GM21723 (cell line): ENCODE measurements at regions not wholly inside any gene's neighbourhood (a gene's known extent, or its start where the extent isn't known, plus 50 kb on each side); places are given as distances from the start of the nearest gene placed in this dataset.

Experiments used
- ATAC-seq: cut with Tn5 transposase; IDR thresholded peaks from one replicate; pipeline ENCODE4 v1.9.1; 2021; ENCODE audit warnings: mild to moderate bottlenecking, moderate library complexity; ENCODE audit not compliant: unreplicated experiment

DNA sequence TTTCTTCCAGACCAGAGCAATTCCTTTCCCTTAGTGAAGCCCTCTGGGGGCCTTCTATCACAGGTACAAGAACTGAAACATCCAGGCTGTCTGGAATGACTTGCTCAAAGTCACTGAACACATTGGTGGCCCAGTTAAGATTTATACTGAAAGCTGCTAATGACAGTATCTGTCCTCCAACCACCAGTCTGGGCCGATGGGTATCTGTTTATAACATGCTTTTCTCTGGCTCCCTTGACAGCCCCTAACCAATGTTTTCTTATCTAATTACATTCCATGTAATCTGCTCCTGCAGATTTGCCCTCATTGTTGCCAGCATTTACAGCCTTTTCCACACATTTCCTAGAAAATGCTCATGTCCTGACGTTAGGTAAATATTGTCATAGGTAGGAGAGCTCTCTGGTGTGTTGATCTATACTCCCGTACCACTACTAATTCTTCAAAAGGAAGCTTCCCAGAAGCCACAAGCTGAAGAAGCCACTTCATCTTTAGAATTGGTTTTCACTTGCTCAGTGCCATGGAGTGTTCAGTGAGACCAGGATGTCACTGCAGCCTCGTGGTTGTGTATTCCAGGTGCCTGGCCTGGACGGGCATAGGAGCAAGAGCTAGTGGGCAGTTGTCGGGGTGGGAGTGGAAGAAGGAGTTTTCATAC, 163.9 kb downstream of the TSEN15 start:
- ATAC-seq: no peak

DNA sequence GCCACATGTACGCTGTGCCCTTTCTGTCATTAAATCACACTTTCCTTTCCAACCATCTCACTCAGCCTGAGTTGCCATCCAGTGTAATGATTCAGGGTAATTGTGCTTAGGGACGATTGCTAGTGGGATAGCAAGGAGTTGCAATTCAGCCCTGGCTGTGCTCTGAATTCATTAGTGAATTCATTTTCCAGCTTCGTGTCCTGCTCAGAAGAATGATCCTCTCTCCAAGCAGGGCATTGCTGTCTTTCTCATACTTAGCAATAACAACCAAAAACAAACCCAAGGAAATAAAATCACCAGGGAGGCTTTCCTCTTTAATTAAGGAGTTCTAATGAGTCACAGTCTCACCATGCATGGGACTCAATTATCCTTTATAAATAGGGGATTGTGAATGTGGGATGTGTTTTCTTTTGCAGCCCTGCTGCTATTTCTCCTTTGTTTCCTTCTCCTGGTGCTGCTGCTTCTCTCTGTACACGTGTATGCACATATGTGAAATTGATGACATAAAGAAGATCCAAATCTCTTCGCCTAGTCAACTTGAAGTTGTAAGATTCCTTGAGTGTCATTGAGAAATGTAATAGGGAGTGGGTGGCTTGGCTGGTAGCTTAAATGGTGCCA, 167.0 kb downstream of the TSEN15 start:
- no peak for ATAC-seq

DNA sequence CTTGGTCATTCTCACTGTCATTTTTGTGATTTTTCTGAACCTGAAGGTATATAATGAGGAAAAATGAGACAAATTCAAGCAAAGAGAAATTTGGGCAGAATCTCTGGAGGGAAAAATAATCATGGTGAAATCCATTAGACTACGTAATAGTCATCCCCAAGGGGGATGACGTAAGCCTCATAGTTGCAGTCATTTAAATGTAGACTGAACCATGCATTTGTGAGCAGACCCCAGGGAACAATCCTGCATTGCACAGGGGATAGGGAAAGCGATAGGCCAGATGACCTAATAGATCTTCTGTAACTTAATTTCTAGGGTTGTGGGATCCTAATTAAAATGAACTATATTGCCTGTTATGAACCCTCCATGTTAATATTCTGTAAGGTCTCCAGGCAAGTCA, 167.4 kb upstream of the C1orf21 start:
- no peak for ATAC-seq

DNA sequence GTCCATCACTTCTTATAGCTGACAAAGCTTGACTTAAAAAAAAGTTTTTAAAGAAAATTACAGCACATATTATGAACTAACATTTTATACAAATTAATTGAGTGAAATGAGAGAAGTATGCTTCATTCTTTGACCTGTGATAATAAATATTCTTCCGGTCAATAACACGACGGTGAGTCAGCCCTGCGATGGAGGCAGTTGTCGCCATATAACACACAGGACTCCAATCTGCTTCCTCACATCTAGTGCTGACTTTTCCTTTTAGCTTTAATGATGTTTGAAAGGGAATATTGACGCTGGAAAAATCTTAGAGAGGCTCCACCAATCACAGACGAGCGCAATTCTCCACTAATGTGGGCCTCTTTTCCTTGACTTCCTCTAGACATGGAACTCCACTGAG, 166.9 kb upstream of the C1orf21 start:
- no peak for ATAC-seq

DNA sequence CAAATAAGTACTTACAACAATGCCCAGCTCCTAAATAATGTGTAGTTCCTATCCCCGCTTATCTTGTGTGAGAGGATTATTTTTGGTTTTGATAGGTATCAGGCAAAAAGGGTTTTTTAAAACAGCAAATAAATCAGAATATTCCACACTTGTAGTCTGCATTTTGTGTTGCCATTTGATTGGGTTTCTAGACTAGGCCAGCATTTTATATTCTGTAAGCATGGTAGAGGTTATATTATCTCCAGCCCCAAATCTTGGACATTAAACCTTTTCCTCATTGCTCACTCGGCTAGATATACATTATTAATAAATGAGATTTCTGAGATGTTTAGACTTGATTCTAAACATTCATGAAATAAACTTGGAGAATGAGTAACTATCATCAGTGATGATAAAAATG, 165.7 kb upstream of the C1orf21 start:
- no peak for ATAC-seq

DNA sequence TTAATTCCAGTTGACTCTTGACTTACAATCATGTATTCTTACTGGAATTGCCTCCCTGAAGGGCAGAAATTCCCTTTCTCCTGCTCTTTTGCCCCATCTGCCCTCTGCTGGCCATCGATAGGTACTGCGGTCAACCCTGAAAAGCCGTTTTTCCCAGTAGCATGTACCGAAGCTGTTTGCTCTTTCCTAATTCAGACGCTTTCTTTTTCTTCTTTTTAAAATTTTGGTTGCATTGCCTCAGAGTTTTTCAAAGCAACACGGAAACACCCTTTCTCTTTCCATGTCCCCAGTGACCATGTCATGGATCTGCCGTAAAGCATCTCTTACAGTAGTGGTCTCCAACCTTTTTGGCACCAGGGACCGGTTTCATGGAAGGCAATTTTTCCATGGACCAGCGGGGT, 164.2 kb upstream of the C1orf21 start:
- no peak for ATAC-seq

DNA sequence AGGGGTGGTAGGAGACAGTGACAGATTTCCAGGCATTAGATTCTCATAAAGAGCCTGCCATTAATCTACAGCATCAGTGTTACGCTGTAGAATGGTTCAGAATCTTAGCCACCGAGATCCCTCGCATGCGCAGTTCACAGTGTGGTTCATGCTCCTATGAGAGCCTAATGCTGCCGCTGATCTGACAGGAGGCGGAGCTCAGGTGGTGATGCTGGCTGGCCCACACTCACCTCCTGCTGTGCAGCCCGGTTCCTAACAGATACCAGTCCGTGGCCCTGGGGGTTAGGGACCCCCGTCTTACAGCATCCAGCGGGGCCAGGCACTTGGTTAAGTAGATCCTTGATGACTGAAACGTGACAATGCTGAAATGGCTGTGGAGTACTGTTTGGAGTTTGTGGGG, 163.6 kb upstream of the C1orf21 start:
- ATAC-seq: no peak

DNA sequence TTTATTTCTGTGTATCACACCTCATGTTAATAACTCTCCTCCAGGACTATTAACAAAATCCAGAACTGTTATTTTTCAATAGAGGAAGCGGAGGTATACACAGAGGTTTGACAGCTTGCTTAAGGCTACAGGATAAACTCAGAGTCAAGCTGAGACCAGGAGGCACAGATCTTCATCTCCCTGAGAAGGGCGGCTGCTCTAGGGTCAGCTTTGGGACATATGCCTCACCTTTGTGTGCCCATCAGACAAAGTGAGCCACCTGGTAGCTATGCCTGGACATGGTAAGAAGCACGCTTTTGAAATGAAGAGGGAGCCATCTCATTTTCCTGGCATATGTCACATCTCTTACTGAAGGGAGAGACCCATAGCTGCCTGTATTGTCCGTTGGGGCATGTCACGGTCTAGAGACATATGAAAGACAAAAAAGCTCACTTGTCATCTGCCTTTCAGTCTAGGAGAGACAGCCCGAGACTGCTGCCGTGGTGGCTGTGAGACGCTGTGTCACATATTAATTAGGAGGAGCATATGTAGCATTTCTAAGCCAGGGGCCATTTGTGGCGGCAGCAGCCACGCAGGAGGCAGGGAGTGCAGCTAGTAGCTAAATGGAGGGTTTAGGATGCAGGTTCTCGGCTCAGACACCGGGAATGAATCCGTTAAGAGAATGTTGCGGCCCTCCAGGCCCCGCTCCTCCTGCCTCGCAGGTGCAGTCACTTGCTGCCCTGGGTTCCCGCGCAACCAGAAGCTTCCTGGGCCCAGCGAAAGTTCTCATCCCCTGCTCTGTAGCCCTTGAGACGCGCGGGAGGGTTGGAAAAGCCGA, 161.3 kb upstream of the C1orf21 start:
- no peak for ATAC-seq

DNA sequence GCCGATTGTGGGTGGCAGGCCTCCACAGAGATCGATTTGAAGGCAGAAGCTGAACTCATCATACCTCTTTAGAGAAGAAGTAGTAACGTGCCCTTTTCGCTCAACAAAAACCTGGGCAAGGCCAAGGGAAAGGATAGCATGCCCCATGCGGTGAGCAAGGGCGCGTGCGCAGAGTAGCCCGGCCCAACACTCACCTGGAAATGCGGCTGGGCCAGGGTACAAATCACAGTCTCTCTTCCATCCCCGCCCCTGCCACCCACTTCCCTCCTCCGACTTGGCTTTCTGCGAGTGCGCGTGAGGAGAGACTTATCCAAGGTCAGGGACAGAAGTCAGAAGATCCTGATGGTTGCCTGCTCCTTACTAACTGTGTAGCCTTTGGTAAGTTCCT, 160.7 kb upstream of the C1orf21 start:
- ATAC-seq: no peak

DNA sequence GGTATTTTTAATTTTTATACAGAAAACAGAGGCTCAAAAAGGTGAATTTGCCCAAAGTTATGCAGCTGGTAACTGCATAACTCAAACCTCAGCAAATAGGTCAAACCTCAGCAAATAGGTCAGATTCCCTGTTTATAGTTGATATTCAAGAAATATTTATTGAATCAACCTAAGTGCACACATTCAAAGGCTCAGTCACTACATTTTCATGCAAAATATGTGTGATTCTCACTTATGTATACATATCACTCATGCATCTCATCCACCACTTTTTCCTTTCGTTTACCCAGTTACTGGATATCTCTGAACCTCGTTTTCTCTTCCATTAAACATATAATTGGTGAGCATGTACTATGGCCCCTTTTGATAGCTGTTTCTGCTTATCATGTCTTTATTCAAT, 158.3 kb upstream of the C1orf21 start:
- no peak for ATAC-seq

DNA sequence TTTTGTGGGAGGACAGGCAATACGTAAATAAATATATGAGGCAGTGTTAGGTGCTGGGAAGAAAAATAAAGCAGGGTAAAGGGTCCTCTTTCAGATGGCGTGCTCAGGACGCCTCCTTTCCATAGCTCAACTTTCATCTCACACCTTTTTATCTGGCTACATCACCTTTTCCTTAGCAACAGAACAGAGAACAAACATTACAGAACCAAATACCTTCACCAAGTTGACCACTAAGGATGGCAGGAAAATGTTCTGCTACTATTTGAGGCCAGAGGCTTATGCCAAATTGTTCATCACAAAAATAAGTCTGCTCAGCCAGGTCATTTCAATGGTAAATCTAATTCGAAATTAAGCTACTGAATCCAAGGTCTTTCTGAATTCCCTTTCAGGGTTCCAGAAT, 149.2 kb upstream of the C1orf21 start:
- ATAC-seq: no peak

DNA sequence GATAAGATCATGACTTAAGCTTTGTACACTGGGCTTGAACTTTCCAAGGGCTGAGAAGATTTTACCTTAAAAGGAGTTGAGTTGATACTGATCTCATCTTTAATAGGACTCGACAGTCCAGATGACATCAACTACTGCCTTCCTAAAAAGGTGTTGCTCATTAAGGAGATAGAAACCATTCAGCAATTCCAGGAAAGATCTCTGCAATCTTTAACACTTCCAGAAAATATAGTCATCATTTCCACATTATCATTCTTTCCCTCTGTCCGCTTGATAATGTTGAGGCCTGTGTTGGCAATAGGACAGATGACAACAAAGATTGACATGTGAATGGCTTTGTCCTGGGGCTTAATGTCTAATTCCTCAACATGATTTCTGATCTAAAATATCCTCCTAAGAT, 145.4 kb upstream of the C1orf21 start:
- ATAC-seq: no peak

DNA sequence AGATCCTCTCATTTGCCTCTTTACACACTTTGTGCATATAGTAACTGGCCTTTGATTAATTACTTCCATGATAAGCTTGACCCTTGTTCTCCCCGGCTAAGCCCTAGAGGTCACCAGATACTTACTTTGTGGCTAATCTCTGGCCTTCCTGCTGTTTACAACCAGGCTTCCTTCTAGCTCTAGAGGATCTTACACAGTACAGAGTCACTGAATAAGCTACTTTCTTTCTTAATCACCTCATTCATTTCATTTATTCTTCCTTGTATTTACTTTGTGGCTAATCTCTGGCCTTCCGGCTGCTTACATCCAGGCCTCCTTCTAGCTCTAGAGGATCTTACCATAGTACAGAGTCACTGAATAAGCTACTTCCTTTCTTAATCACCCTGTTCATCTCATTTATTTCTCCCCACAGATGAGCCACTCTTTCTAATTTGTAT, 144.3 kb upstream of the C1orf21 start:
- ATAC-seq: no peak

DNA sequence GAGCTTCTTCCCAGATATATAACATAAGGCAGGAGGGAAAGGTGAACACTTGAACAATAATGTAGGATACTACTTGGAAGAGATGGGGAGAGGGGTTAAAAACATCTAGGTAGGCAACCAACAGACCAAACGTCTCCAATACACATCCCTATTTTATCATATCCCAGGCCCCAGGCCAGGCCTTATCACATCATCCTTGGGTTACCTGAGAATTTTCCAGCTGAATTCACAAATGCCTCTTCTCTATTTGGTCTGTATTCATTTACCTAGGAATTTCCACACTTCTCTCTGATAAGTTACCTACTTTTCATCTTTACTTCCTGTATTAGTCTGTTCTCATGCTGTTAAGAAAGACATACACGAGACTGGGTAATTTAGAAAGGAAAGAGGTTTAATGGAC, 141.9 kb upstream of the C1orf21 start:
- ATAC-seq: no peak

DNA sequence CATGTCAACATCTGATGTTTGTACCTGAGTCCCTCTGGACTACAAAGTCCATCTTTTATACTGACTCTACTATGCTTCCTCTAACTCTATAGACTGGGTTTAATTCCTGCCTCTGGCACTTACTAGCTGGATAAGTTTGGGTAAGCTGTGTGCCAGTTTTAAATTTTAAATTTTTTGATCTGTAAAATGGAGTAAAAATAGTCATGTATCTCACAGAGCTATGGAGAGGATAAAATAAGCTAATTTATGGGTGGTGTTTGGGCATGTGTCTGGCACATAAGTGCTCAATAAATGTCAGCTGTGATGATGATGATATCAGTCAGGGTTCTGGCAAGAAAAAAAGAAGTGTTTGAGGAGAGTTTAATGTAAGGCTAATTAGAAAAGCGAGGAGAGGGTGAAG, 139.2 kb upstream of the C1orf21 start:
- no peak for ATAC-seq

DNA sequence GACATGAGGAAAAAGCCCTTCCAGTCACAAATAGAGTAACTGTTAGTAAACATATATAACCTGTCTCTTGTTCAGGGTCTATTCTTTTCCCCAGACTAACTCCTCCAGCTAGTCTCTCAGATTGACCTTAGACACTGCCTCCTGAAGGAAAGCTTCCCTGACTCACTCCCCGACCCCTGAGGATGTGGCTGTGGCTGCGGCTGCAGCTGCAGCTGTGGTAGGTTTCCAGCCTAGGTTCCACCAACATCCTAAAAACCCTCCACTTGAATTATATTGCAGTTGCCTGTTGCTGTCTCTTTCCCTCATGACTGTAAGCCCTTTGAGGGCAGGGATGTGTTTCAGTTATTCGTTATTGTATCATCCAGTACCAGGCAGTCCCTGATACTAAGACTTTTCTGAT, 132.9 kb upstream of the C1orf21 start:
- no peak for ATAC-seq

DNA sequence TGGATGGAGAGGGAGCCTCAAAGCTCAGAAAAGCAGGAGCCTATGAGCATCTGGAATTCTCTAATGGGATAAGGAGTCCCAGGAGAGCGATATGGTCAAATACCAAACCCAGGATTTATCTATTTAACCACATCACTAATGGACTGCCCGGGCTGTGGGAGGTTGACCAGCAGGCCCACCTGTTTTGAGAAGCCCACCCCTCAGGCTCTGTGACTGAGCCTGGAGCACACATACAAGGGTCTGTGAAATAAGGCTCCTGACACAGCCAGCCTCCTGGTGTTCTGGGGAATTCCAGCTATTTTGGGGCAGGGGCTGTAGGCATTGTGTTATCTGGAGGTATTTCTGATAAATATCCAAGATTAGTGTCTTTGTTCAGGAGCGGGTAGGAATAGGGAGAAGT, 132.0 kb upstream of the C1orf21 start:
- ATAC-seq: no peak

DNA sequence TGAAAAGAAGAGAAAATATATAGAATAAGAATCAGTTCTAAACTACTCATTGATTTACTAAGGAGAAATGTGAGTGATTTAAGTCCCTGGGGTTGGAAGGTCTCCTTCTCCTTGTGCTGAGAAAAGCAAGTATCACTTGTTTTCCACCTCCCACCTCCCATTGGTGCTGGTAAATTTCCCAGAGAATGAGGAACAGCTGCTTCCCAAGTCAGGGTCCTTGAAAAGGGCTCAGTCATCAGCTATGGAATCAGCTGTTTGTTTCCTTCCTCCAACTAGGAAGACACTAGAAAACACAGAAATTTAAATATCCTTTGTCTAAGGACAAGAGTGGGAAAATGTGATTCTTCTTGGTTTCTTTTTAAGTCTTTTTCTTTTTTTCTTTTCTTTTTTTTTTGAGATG, 131.3 kb upstream of the C1orf21 start:
- ATAC-seq: no peak

DNA sequence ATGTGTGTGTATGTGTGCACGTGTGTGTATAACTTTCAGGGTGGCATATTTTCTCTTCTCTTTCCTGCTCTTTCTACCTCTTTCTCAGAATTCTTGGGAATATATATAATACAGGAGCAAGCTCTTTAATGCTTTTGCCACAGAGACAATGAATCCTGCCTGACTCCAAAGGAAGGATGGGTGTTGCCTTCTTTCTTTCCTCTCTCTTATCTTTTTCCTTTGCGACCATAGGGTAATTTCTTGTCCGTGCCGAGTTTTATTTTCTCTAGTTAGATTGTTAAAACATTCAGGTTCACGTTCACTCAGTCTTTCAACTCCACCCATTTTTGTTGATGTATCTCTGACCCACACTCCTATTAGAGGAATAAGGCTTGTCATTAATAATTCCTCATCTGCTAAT, 129.0 kb upstream of the C1orf21 start:
- no peak for ATAC-seq

DNA sequence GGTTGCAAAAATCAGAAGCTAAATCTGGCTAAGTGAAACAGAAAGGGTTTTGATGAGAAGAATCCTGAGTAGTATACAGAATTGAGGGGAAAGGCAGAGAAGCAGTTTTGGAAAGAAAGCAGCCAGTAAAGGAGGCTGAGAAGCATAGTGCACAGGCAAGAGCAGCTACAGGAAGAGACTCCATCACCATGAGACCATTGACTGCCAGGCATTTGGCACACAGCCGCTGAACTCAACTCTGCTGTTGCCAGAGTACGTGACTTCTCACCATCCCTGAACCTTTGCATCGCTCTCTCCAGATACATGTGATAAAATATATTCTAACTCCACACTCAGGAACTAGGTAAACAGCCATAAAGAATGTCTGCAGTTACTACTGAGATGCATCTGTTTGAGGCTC, 128.3 kb upstream of the C1orf21 start:
- ATAC-seq: no peak

DNA sequence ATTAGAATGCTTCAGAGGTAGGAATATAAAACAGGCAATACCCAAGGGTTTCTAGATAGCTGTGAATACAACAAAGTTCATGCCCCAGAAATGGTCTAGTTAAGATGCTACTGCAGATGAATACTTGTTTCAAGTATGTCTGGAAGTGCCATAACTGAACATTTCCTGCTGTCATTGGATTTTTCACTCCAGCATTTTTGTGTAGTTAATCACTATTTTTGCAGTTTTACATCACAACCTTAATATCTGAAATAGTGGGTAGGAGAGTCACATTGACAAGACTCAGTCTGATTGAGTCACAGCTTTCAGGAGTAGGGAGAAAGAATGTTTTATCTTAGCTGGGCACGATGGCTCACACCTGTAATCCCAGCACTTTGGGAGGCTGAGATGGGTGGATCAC, 126.4 kb upstream of the C1orf21 start:
- no peak for ATAC-seq

DNA sequence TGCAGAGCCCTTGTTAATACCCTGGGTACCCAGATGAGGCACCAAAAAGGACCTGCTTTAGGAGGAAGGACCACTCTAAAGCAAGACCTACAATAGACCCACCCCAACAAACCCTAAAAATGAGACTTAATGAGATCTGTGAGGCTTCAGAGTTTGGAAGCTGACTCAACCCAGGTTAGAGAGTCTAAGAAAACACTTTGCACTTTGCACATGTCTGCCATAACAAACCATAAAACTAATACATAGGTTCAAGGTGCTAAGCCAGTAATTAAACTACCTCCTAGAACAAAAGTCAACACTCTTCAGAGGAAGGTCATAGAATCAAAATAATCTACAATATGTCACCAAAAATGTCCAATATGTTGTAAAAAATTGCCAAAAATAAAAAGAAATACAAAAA, 124.7 kb upstream of the C1orf21 start:
- ATAC-seq: no peak
